SHP77 (cell line): ENCODE measurements at regions not wholly inside any gene's neighbourhood (a gene's known extent, or its start where the extent isn't known, plus 50 kb on each side); places are given as distances from the start of the nearest gene placed in this dataset.
A peak's percentile ranks its signal among the peaks of the same experiment; 100 is the strongest.

Source experiments
- DNase-seq, 2 experiments: peaks; one replicate each; lab custom pipeline; 2025; lab: John Stamatoyannopoulos, UW

DNA sequence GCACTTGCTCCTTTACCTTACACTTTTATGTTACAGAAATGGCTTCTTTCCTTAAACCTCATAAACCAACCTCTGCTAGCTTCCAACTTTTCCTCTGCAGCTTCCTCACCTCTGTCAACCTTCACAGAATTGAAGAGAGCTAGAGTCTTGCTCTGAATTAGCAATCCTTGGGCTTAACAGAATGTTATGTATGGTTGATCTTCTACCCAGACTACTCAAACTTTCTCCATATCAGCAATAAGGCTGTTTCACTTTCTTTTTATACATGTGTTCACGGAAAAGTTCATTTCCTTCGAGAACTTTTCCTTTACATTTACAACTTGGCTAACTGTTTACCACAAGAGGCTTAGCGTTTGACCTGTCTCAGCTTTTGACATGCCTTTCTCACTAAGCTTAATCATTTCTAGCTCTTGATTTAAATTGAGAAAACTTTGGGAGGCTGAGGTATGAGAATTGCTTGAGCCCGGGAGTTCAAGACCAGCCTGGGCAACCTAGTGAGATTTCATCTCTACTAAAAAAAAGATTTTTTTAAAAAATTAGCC is 207.3 kb downstream of the BMP7 start:
- DNase-seq = no peak

- DNase-seq = no peak
These were observed 205.9 kb downstream of the BMP7 start for GRCh38 chr20:57060407-57061050.

DNA sequence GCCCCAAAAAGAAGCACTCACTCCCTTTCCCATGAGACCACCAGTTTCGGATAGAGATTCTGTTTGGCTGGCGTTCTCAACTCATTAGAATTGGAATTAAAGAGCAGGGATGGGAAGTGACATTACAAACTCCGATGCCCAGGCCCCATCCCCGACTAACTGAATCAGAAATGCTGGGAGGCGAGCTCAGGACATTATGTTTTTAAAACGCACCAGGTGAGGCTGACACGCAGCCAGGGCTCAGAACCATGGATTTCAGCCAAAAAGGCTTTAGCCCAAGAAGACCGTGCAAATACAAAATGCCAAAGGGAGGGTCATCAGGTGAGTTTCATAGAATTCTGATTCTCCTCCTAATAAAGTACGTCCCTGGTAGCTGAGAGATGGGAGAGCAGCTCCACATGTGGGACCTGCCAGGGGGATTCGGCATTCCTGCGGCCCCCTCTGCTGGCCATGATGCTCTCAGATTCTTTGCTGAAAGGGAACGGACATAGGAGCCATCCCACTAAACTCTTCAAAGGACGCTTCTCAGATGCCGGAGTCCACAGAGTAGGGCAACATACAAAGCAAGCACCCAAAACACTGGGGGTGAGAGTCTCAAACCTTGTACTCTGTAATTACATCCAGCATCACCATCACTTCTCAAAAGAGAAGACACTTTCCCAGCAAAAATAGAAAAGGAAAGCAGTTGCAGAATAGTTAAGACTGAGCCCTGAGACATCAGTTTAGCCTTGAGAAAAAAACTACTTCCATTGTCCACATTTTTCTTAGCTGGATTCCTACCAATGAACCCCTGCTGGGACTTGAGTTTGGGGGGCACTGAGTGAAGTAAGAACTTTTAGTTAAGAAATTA is 205.2 kb downstream of the BMP7 start:
- peak; percentile 26 to 43 for DNase-seq

GRCh38 chr20:57062241-57062640 is 204.2 kb downstream of the BMP7 start:
- no peak for DNase-seq

- DNase-seq = no peak
These were observed 203.7 kb downstream of the BMP7 start for GRCh38 chr20:57062696-57063270.

- no peak for DNase-seq
These were observed 201.6 kb downstream of the BMP7 start for GRCh38 chr20:57064836-57065235.

DNA sequence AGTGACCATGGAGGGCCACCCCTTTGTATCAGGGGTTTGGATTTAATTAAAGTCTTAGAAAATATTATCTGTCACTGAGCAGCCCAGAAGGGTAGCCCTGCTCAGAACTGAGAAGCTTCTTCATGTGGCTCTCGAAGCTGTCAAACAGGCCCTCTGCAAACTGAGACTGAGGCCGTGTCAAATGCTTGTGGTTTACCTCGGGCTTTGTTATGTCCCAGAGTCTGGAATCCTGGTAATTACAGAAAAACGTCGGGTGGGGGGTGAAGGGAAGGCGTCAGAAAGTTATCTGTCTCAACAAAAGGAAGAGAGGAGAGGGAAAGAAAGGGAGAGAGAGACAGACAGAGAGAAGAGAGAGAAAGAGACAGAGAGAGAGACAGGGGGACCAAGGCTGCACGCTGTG is 200.8 kb downstream of the BMP7 start:
- DNase-seq = no peak

GRCh38 chr20:57066126-57066900 is 200.1 kb downstream of the BMP7 start:
- no peak for DNase-seq

GRCh38 chr20:57069442-57069841 is 197.0 kb downstream of the BMP7 start:
- no peak for DNase-seq

- no peak for DNase-seq
These were observed 196.1 kb downstream of the BMP7 start for GRCh38 chr20:57070296-57070695.

GRCh38 chr20:57071283-57071731 is 195.1 kb downstream of the BMP7 start:
- DNase-seq = no peak

DNA sequence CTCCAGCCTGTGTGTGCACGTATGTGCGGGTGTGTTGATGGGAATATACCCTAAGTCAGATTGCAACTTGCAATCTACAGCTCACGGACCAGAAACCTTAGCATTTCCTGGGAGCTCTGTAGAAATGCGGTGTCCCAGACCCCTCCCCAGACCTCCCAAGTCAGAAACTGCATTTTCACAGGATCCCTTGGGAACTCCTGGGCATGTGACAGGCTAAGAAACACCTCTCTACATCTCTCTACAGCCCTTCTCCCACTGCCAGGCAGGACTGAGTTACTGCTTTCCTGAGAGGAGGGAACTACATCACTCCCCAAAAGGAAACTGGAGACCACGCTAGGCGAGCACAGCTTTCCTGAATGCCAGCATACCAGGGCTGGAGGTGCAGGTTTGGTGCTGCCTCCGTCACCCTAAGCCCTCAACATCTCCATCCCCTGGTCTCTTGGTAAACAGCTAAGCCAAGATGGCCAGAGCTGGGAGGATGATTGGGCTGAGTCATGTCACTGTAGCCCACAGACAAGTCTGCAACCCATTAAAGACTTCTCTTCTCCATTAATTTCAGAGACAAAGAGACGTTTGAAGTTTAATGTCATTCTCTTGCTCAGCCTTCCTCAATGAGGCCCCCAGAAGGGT is 194.4 kb downstream of the BMP7 start:
- no peak for DNase-seq

GRCh38 chr20:57073402-57073801 is 193.0 kb downstream of the BMP7 start:
- DNase-seq = no peak

DNA sequence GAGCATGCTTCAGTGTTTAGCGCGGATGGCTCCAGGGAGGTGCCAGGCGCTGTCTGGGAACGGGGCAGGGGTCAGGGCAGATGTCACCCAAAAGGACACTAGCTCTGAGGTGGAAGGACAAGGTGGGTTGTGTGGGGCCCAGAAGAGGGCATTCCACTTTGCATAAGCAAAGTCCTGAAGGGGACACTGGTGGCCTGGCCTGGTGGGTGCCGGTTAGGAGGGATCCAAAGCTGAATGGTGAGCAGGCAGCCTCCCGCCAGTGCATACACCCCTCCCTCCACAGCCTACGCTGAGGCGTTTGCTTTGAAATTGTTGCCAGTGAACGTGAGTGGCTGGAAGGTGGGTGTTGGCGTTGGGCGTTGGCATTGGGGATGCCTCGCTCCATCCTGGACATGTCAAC is 192.1 kb downstream of the BMP7 start:
- no peak for DNase-seq

DNA sequence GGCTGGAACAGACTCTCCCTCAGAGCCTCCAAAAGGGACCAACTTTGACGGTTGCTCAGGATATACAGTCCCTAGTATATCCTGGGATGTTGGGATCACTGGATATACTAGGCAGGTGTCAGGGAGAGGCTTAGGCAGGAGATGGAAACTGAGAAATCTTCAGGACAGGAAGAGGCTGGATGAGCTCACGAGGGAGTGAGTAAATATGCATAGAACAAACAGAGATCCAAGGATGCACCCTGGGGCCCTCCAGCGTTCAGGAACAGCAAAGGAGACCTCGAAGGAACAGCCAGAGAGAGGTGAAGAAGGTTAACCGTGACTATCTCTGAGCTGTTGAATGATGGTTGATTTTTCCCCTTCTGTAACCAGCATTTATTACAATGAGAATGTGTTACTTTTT is 191.3 kb downstream of the BMP7 start:
- no peak for DNase-seq

GRCh38 chr20:57075603-57076002 is 190.8 kb downstream of the BMP7 start:
- no peak for DNase-seq

GRCh38 chr20:57076152-57076652 is 190.2 kb downstream of the BMP7 start:
- no peak for DNase-seq

DNA sequence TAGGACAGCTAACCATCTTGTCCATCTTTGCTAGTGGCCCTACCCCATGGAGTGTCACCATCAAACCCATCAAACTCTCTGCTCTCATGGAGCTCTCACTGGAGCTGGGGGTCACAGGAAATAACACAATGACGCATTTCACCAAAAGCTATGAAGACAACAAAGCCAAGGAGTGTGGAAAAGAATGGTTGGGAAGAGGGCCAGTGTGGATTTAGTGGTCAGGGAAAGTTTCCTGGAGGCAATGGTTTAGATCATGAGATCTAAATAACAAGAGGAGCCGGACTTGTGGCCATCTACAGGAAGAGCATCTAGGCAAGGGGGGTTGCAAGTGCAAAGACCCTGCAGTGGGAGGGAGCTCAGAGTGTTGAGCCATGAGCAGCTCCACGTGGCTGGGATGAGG is 189.5 kb downstream of the BMP7 start:
- no peak for DNase-seq

DNA sequence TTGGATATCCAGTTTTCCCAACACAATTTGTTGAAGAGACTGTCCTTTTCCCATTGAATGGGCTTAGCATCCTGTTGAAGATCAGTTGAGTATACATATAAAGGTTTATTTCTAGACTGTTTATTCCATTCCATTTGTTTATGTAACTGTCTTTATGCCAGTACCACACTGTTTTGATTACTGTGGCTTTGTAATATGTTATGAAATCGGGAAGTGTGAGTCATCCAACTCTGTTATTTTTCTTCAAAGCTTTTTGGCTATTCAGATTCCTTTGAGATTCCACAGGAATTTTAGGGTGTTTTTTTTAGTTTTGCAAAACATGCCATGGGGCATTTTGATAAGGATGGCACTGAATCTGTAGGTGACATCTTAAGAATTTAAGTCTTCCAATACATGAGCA is 188.3 kb downstream of the BMP7 start:
- no peak for DNase-seq

DNA sequence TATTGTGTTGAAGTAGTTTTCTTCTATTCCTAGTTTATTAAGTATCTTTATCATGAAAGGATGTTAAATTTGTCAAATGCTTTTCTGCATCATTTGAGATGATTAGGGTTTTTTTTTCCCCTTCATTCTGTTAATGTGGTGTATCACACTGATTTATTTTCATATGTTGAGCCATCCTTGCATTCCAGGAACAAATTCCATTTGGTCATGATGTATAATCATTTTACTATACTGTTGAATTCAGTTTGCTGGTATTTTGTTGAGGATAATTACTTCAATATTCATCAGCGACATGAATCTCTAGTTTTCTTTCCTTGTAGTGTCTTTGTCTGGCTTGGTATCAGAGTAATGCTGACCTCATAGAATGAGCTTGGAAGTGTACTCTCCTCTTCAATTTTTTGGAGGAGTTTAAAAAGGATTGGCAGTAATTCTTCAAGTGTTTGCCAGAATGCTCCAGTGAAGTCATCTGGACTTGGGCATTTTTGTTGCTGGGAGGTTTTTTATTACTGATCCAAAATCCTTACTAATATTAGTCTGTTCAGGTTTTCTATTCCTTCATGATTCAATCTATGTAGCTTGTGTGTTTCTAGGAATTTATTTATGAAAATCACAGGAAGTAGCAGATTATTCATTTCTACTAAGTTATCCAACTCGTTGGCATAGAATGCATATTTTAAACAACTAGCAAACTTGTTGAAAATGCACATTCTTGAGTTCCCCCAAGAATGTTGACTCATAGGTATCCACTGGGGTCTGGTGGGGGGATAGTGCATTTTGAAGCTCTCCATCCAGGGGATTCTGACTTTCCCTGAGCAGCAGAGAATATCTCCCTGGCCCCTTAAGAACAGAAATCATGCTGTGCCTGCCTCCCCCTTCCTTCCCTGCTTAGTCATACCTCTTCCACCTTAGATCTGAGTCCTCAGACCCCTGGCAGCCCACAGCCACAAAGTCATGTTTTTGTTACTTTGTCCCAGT is 187.1 kb downstream of the BMP7 start:
- no peak for DNase-seq
